NCI-H2029 (cell line): ENCODE measurements at regions not wholly inside any gene's neighbourhood (a gene's known extent, or its start where the extent isn't known, plus 50 kb on each side); places are given as distances from the start of the nearest gene placed in this dataset.

ENCODE experiments used
- DNase-seq: peaks from one replicate; lab custom pipeline; 2025; lab: John Stamatoyannopoulos, UW

- DNase-seq = no peak
Measured at GRCh38 chr5:4720831-4721230, 419.3 kb upstream of the ADAMTS16 start.

- DNase-seq = no peak
Measured at GRCh38 chr5:4722886-4723285, 417.2 kb upstream of the ADAMTS16 start.

GRCh38 chr5:4725594-4725993 lies 414.5 kb upstream of the ADAMTS16 start:
- no peak for DNase-seq

GRCh38 chr5:4730279-4730678 lies 409.9 kb upstream of the ADAMTS16 start:
- DNase-seq = no peak

GRCh38 chr5:4734348-4734747 lies 405.8 kb upstream of the ADAMTS16 start:
- no peak for DNase-seq

- DNase-seq = no peak
Measured at GRCh38 chr5:4735261-4735660, 404.9 kb upstream of the ADAMTS16 start.

GRCh38 chr5:4737868-4738267 lies 402.3 kb upstream of the ADAMTS16 start:
- peak; percentile 39 for DNase-seq

GRCh38 chr5:4738298-4738697 lies 401.8 kb upstream of the ADAMTS16 start:
- no peak for DNase-seq

- DNase-seq = no peak
Measured at GRCh38 chr5:4740156-4740555, 400.0 kb upstream of the ADAMTS16 start.

GRCh38 chr5:4758550-4758949 lies 381.6 kb upstream of the ADAMTS16 start:
- peak; percentile 43 for DNase-seq

- no peak for DNase-seq
Measured at GRCh38 chr5:4758996-4759395, 381.1 kb upstream of the ADAMTS16 start.

- DNase-seq = no peak
Measured at GRCh38 chr5:4762316-4762715, 377.8 kb upstream of the ADAMTS16 start.

- DNase-seq = no peak
Measured at GRCh38 chr5:4765411-4765810, 374.7 kb upstream of the ADAMTS16 start.

GRCh38 chr5:4766101-4766500 lies 374.0 kb upstream of the ADAMTS16 start:
- DNase-seq = peak; percentile 1

- no peak for DNase-seq
Measured at GRCh38 chr5:4772591-4772990, 367.5 kb upstream of the ADAMTS16 start.

- no peak for DNase-seq
Measured at GRCh38 chr5:4773827-4774317, 366.3 kb upstream of the ADAMTS16 start.

GRCh38 chr5:4777435-4777834 lies 362.7 kb upstream of the ADAMTS16 start:
- no peak for DNase-seq

GRCh38 chr5:4780633-4781032 lies 359.5 kb upstream of the ADAMTS16 start:
- DNase-seq = no peak

GRCh38 chr5:4781299-4781698 lies 358.8 kb upstream of the ADAMTS16 start:
- no peak for DNase-seq

- DNase-seq = no peak
Measured at GRCh38 chr5:4785971-4786370, 354.2 kb upstream of the ADAMTS16 start.

- no peak for DNase-seq
Measured at GRCh38 chr5:4797445-4797844, 342.7 kb upstream of the ADAMTS16 start.

GRCh38 chr5:4802044-4802443 lies 338.1 kb upstream of the ADAMTS16 start:
- DNase-seq = no peak

GRCh38 chr5:4804691-4805360 lies 335.3 kb upstream of the ADAMTS16 start:
- no peak for DNase-seq

- no peak for DNase-seq
Measured at GRCh38 chr5:4815002-4815401, 325.1 kb upstream of the ADAMTS16 start.
